ENCODE measurements at regions not wholly inside any gene's neighbourhood (a gene's known extent, or its start where the extent isn't known, plus 50 kb on each side); places are given as distances from the start of the nearest gene placed in this dataset.
"Not testable (repeated sequence)": the region's sequence is repeated elsewhere in the genome, so short reads cannot be mapped to it uniquely, and the experiment has no call there.

DNA sequence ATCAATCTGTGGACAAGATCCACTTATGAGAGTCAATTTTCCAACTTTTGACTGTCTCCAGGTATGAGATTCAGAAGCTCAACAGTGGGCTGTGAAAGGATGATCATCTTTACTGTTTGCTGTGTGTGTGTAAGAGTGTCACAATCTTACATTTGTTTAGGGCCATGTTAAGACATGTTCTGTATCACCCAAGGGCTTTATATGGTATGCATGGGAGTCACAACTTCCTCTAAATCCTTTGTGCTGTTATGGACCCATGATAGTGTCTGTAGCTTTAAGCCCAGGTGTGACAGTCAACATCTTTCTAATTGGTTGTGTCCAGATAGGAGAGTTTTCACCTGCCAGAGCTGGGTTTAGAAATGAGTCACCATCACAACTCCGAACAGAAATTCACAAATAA lies 70.2 kb downstream of the ZNF726 start:
- not testable (repeated sequence) for ATAC-seq

DNA sequence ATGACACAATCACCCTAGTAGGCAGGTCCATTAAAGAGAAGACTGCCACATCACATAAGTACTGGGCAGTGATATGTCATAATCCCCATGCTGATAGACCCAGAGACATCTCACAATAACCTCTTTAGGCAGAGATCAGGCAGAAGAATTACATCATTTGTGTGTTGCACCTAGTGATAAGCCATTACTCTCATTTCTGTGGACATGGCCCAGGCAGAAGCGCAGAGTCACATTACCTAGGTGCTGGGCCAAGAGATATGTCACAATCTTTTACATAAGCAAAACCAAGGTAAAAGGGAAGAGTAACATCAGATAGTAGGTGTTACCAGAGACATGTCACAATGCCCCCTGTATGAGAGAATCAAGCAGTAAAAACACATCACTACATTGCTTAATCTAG lies 71.9 kb downstream of the ZNF726 start:
- no peak for ATAC-seq
- TF ChIP-seq ARNTL (CRISPR knock-in tag; IDR thresholded peaks at IDR 0.05; ENCODE audit: borderline replicate concordance, low read depth), result no peak
- no peak for TF ChIP-seq ZNF8 (CRISPR knock-in tag; IDR thresholded peaks at IDR 0.05)
- TF ChIP-seq ZC3H10 (CRISPR knock-in tag; IDR thresholded peaks at IDR 0.05), result no peak
- TF ChIP-seq PPARA (CRISPR knock-in tag; IDR thresholded peaks at IDR 0.05; ENCODE audit: borderline replicate concordance), result no peak
- TF ChIP-seq GLIS3 (CRISPR knock-in tag; IDR thresholded peaks at IDR 0.05), result no peak
- TF ChIP-seq, protein P1, sequence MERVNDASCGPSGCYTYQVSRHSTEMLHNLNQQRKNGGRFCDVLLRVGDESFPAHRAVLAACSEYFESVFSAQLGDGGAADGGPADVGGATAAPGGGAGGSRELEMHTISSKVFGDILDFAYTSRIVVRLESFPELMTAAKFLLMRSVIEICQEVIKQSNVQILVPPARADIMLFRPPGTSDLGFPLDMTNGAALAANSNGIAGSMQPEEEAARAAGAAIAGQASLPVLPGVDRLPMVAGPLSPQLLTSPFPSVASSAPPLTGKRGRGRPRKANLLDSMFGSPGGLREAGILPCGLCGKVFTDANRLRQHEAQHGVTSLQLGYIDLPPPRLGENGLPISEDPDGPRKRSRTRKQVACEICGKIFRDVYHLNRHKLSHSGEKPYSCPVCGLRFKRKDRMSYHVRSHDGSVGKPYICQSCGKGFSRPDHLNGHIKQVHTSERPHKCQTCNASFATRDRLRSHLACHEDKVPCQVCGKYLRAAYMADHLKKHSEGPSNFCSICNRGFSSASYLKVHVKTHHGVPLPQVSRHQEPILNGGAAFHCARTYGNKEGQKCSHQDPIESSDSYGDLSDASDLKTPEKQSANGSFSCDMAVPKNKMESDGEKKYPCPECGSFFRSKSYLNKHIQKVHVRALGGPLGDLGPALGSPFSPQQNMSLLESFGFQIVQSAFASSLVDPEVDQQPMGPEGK (CRISPR knock-in tag; IDR thresholded peaks at IDR 0.05; ENCODE audit: borderline replicate concordance), result no peak
- TF ChIP-seq ESRRG (CRISPR knock-in tag; IDR thresholded peaks at IDR 0.05), result no peak
- TF ChIP-seq ZFP3 (CRISPR knock-in tag; IDR thresholded peaks at IDR 0.05), result no peak

DNA sequence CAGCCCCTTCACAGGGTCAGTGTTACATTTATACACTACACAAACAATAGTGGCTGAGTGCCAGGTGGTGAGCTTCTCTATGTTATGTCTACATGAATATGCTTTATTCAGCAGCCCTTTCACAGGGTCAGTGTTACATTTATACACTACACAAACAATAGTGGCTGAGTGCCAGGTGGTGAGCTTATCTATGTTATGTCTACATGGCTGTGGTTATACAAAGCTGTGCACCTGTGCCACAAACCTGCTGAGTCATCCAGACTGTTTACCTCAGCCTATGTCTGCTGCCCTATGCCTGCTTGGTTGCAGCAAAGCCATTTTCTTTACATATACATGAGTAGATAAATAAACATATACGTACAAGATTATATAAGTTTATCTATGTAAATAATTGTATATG lies 76.5 kb downstream of the ZNF726 start:
- TF ChIP-seq ZC3H10 (CRISPR knock-in tag; IDR thresholded peaks at IDR 0.05), result no peak
- TF ChIP-seq, protein P1 (CRISPR knock-in tag; IDR thresholded peaks at IDR 0.05; ENCODE audit: borderline replicate concordance), result no peak
- no peak for TF ChIP-seq ZFP30 (CRISPR knock-in tag; IDR thresholded peaks at IDR 0.05)
- TF ChIP-seq ESRRG (CRISPR knock-in tag; IDR thresholded peaks at IDR 0.05), result no peak
- no peak for TF ChIP-seq SNAI2 (CRISPR knock-in tag; IDR thresholded peaks at IDR 0.05)
- TF ChIP-seq, protein P2, sequence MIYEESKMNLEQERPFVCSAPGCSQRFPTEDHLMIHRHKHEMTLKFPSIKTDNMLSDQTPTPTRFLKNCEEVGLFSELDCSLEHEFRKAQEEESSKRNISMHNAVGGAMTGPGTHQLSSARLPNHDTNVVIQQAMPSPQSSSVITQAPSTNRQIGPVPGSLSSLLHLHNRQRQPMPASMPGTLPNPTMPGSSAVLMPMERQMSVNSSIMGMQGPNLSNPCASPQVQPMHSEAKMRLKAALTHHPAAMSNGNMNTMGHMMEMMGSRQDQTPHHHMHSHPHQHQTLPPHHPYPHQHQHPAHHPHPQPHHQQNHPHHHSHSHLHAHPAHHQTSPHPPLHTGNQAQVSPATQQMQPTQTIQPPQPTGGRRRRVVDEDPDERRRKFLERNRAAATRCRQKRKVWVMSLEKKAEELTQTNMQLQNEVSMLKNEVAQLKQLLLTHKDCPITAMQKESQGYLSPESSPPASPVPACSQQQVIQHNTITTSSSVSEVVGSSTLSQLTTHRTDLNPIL (CRISPR knock-in tag; IDR thresholded peaks at IDR 0.05; ENCODE audit: low read depth), result no peak
- no peak for TF ChIP-seq BACH2 (CRISPR knock-in tag; IDR thresholded peaks at IDR 0.05; ENCODE audit: borderline replicate concordance)
- ATAC-seq, result no peak

DNA sequence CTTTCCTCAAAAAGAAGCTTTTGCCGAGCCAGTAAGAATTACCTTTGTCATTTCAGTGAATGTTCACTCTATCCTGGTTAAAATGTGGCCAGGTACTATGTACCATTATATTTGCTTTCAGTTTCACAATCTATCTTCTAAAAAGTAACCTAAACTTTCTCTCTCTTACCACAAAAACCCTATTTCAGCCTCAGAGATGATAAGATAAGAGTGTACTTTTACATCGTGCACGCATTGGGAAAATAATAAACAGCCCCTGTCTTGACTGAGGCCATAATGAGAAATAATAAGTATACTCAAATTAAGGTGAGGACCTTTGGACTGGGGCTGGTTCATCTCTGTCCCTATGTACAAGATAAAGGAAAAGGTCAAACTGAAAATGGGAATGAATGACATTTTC lies 77.7 kb downstream of the ZNF726 start:
- TF ChIP-seq OSR1 (CRISPR knock-in tag; IDR thresholded peaks at IDR 0.05) (no peak), ZFP30 (CRISPR knock-in tag; IDR thresholded peaks at IDR 0.05) (no peak), ZNF8 (CRISPR knock-in tag; IDR thresholded peaks at IDR 0.05) (no peak), GLIS3 (CRISPR knock-in tag; IDR thresholded peaks at IDR 0.05) (no peak), RARB (CRISPR knock-in tag; IDR thresholded peaks at IDR 0.05) (no peak), CSDC2 (CRISPR knock-in tag; IDR thresholded peaks at IDR 0.05) (no peak), BACH2 (CRISPR knock-in tag; IDR thresholded peaks at IDR 0.05; ENCODE audit: borderline replicate concordance) (no peak), ZC3H10 (CRISPR knock-in tag; IDR thresholded peaks at IDR 0.05) (no peak), ZFP3 (CRISPR knock-in tag; IDR thresholded peaks at IDR 0.05) (no peak), ARNTL (CRISPR knock-in tag; IDR thresholded peaks at IDR 0.05; ENCODE audit: borderline replicate concordance, low read depth) (no peak), ZNF70 (CRISPR knock-in tag; IDR thresholded peaks at IDR 0.05) (no peak), TOX (CRISPR knock-in tag; IDR thresholded peaks at IDR 0.05; ENCODE audit: borderline replicate concordance) (no peak)
- TF ChIP-seq, protein P1 (CRISPR knock-in tag; IDR thresholded peaks at IDR 0.05; ENCODE audit: borderline replicate concordance), result no peak
- TF ChIP-seq, protein P3, sequence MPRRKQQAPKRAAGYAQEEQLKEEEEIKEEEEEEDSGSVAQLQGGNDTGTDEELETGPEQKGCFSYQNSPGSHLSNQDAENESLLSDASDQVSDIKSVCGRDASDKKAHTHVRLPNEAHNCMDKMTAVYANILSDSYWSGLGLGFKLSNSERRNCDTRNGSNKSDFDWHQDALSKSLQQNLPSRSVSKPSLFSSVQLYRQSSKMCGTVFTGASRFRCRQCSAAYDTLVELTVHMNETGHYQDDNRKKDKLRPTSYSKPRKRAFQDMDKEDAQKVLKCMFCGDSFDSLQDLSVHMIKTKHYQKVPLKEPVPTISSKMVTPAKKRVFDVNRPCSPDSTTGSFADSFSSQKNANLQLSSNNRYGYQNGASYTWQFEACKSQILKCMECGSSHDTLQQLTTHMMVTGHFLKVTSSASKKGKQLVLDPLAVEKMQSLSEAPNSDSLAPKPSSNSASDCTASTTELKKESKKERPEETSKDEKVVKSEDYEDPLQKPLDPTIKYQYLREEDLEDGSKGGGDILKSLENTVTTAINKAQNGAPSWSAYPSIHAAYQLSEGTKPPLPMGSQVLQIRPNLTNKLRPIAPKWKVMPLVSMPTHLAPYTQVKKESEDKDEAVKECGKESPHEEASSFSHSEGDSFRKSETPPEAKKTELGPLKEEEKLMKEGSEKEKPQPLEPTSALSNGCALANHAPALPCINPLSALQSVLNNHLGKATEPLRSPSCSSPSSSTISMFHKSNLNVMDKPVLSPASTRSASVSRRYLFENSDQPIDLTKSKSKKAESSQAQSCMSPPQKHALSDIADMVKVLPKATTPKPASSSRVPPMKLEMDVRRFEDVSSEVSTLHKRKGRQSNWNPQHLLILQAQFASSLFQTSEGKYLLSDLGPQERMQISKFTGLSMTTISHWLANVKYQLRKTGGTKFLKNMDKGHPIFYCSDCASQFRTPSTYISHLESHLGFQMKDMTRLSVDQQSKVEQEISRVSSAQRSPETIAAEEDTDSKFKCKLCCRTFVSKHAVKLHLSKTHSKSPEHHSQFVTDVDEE (CRISPR knock-in tag; IDR thresholded peaks at IDR 0.05), result no peak

More for the DNA sequence above, 77.7 kb downstream of the ZNF726 start:
- ATAC-seq, result no peak

Measured in SK-N-SH treated with all-trans-retinoic acid at 6 μM for 48 hours (cell line).